Heart left ventricle (tissue), 16 donors: ENCODE measurements at regions not wholly inside any gene's neighbourhood (a gene's known extent, or its start where the extent isn't known, plus 50 kb on each side); places are given as distances from the start of the nearest gene placed in this dataset.

ENCODE experiments used
- ATAC-seq, 4 donors: fragments of 200-7000 bp; cut with Tn5 transposase; one replicate each; pipeline ENCODE4 v1.9.1; 2020 to 2022; ENCODE audit warnings: moderate library complexity in 4 of 4, mild to moderate bottlenecking in 3 of 4, moderate number of reproducible peaks in 1 of 4
- DNase-seq, 5 donors: peaks; one replicate each; pipeline ENCODE4 v3.0.0-alpha.2; 2020
- H3K27ac ChIP-seq, 12 donors: fragments of 200-600 bp; sonication (generic) in 4 of 12; one replicate each; pipeline versions ENCODE4 v1.5.0 to v1.8.0; 2016 to 2022; ENCODE audit warnings: mild to moderate bottlenecking in 2 of 12
- H3K27me3 ChIP-seq, 9 donors: fragments of 200-600 bp; sonication (generic) in 2 of 9; one replicate each; pipeline versions ENCODE4 v1.5.1 to v1.8.0; 2016 to 2022; ENCODE audit warnings: mild to moderate bottlenecking in 3 of 9
- H3K36me3 ChIP-seq, 9 donors: fragments of 200-600 bp; sonication (generic) in 2 of 9; one replicate each; pipeline versions ENCODE4 v1.5.0 to v1.8.0; 2018 to 2022; ENCODE audit warnings: mild to moderate bottlenecking in 2 of 9
- H3K4me1 ChIP-seq, 12 donors: fragments of 200-600 bp; sonication (generic) in 4 of 12; one replicate each; pipeline versions ENCODE4 v1.5.0 to v1.8.0; 2016 to 2022; ENCODE audit warnings: mild to moderate bottlenecking in 3 of 12
- H3K4me3 ChIP-seq, 12 donors: fragments of 200-600 bp; sonication (generic) in 4 of 12; one replicate each; pipeline versions ENCODE4 v1.5.0 to v1.8.0; 2017 to 2022; ENCODE audit warnings: mild to moderate bottlenecking in 9 of 12, moderate library complexity in 4 of 12
- H3K9me3 ChIP-seq, 12 donors: fragments of 200-600 bp; sonication (generic) in 4 of 12; one replicate each; pipeline versions ENCODE4 v1.5.0 to v1.8.0; 2016 to 2022; ENCODE audit warnings: mild to moderate bottlenecking in 1 of 12
- CTCF ChIP-seq, 12 donors: fragments of 200-600 bp; sonication (generic) in 4 of 12; IDR thresholded peaks; one replicate each; pipeline versions ENCODE4 v1.5.0 to v1.8.0; 2018 to 2022; ENCODE audit warnings: antibody characterized with exemption in 12 of 12, mild to moderate bottlenecking in 5 of 12
- POLR2A ChIP-seq, 2 donors: fragments of 450-650 bp; IDR thresholded peaks; one replicate each; pipeline ENCODE4 v1.6.1; 2017; ENCODE audit warnings: antibody characterized with exemption in 2 of 2, mild to moderate bottlenecking in 2 of 2, moderate library complexity in 2 of 2
- WGBS, 4 donors: extraction: QIAGEN DNeasy Blood & Tissue Kit in 2 of 4; methylation state at CpG; one replicate each; pipeline versions ENCODE4 v1.1.5 to v1.1.7; 2013 to 2018; 5-methylcytosine and 5-hydroxymethylcytosine counted together
- intact Hi-C, 10 donors: fragments of 100-400 bp; cut with DNase I; formaldehyde crosslinking; loops; one replicate each; pipeline versions ENCODE4 v1.11.1 to v1.14.2; 2022
- donor health status: ischemic (EF 13 %, LVEDD 7.1; RV severe dilation, severe dysfunction).
- donor health status: healthy with polysubstance abuse.
- donor health status: DM: no; HTN: yes; CAD: no.
- donor health status: DM: no; HTN: no; CAD: no.
- donor health status: ischemic (EF 25% LVEDD 6.9; RV normal size, moderate dysfunction).
- donor health status: ischemic (EF 25% LVEDD 5.7; RV mildly dilated, moderate dysfunction).
- donor health status: healthy.
- donor health status: DM: yes; HTN: yes; CAD: no.
- donor health status: ischemic (EF 35%, LVEDD 5.7; RV mildly dilated, moderate dysfunction).
- donor health status: nonischemic (EF 11% LVEDD 7.7; RV severe dilation, severe dysfunction).
- donor health status: DM: yes; HTN: yes; CAD: no.
- donor health status: PGD.
- donor health status: ischemic (EF 29% LVEDD 5.4; RV normal size, mild dysfunction).
- donor health status: nonischemic (EF 23%, LVEDD 6.1; RV moderate dilation, normal function).

GRCh38 chr2:51810197-51810596 lies 778.3 kb upstream of the NRXN1 start:
- H3K4me3 ChIP-seq = no peak overlapping the region
- DNase-seq (no peak), ATAC-seq (no peak)
- H3K4me1 ChIP-seq = no peaks in the 10 kb centered on the region
- WGBS, 4 donors = 91 to 95% (median 92%) methylated on average over 4 of the region's 4 CpGs
- no peaks in the 10 kb centered on the region for H3K27me3 ChIP-seq
- no peaks in the 10 kb centered on the region for H3K9me3 ChIP-seq
- no peaks in the 10 kb centered on the region for H3K36me3 ChIP-seq
- intact Hi-C loops = no loop called here
- TF ChIP-seq POLR2A (IDR thresholded peaks at IDR 0.05) (no peak), CTCF (IDR thresholded peaks at IDR 0.05) (no peak)
- no peak overlapping the region for H3K27ac ChIP-seq

- intact Hi-C loops = no loop called here
- Histone ChIP-seq H3K4me3 (no peak overlapping the region), H3K9me3 (no peaks in the 10 kb centered on the region), H3K4me1 (no peaks in the 10 kb centered on the region), H3K27ac (no peak overlapping the region), H3K27me3 (no peaks in the 10 kb centered on the region), H3K36me3 (no peaks in the 10 kb centered on the region)
- no peak for DNase-seq
- TF ChIP-seq CTCF (IDR thresholded peaks at IDR 0.05) = no peak
- no peak for TF ChIP-seq POLR2A (IDR thresholded peaks at IDR 0.05)
- no peak for ATAC-seq
- WGBS, 4 donors = 78 to 85% (median 79%) methylated on average over 4 of the region's 4 CpGs
Measured at GRCh38 chr2:51807229-51807628, 775.3 kb upstream of the NRXN1 start.

DNA sequence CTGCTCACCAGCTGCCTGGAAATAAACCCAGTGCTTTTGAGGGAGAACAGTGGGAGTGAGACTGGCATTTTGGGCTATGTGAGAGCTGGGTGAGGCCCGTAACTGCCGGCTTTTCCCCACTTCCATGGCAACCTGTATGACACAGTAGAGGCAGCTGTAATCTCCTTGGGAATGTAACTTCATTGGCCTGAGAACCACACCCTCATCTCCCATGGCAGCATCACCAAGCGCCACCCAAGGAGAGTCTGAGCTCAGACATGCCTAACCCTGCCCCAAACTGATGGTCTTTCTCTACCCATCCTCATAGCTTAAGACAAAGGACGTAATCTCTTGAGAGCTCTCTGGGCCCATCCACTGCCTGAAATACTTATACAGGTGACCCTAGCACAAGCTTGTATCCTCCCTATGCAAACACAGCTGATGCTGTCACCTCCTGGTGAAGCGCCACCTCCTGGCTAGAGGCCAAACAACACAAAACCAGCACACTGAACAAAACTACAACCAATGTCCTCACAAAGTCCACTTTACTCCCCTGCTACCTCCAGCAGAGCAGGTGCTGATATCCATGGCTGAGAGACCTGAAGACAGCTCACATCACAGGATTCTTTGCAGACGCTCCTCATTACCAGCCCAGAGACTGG lies 763.4 kb upstream of the NRXN1 start:
- 78 to 85% (median 79%) methylated on average over 6 of the region's 6 CpGs for WGBS, 4 donors

DNA sequence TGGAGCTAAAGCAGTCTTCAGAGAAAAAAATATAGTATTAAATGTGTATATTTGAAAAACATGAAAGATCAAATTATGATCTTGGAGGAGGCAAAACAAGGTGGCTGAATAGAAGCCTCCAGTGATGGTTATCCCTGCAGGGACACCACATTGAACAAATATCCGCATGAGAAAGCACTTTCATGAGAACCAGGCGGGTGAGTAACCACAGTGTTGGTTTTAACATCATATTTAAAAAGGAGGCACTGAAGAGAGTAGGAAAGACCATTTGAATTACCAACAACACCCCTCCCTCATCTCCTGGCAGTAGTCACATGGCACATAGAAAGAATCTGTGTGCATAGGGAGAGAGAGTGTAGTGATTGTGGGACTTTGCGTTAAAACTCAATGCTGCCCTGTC lies 759.6 kb upstream of the NRXN1 start:
- Histone ChIP-seq H3K9me3 (no peaks in the 10 kb centered on the region), H3K4me1 (no peaks in the 10 kb centered on the region), H3K27ac (no peak overlapping the region), H3K27me3 (no peaks in the 10 kb centered on the region), H3K4me3 (no peak overlapping the region), H3K36me3 (no peaks in the 10 kb centered on the region)
- ATAC-seq (no peak), DNase-seq (no peak)
- intact Hi-C loops = no loop called here
- 88 to 95% (median 93%) methylated on average over 3 of the region's 3 CpGs for WGBS, 4 donors
- TF ChIP-seq POLR2A (IDR thresholded peaks at IDR 0.05) = no peak
- TF ChIP-seq CTCF (IDR thresholded peaks at IDR 0.05) = no peak

More for the DNA sequence above, 763.4 kb upstream of the NRXN1 start:
- no peaks in the 10 kb centered on the region for H3K27me3 ChIP-seq
- no peak overlapping the region for H3K27ac ChIP-seq
- no peaks in the 10 kb centered on the region for H3K4me1 ChIP-seq
- DNase-seq = no peak
- TF ChIP-seq CTCF (IDR thresholded peaks at IDR 0.05) (peak in 1 of 12 donors; percentile 6), POLR2A (IDR thresholded peaks at IDR 0.05) (no peak)
- H3K9me3 ChIP-seq = peaks cover 0 to 14% (median 3%) of the 10 kb centered on the region in 12 donors
- H3K36me3 ChIP-seq = no peaks in the 10 kb centered on the region
- intact Hi-C loops = no loop called here
- no peak for ATAC-seq
- H3K4me3 ChIP-seq = no peak overlapping the region
